ENCODE measurements at regions not wholly inside any gene's neighbourhood (a gene's known extent, or its start where the extent isn't known, plus 50 kb on each side); places are given as distances from the start of the nearest gene placed in this dataset.

GRCh38 chr4:159497936-159498335, 395.1 kb downstream of the RAPGEF2 start:
- Histone ChIP-seq H3K9me3 (ENCODE audit: low read depth, low read length) (no peaks in the 10 kb centered on the region), H3K4me1 (ENCODE audit: insufficient read depth, low read length) (no peaks in the 10 kb centered on the region), H3K4me2 (ENCODE audit: insufficient read depth, low read length) (no peak overlapping the region), H3K27ac (ENCODE audit: low read depth, low read length) (no peak overlapping the region), H4K20me1 (ENCODE audit: insufficient read depth, low read length) (no peaks in the 10 kb centered on the region), H2AFZ (ENCODE audit: low read length) (no peak overlapping the region), H3K36me3 (ENCODE audit: insufficient read depth, low read length) (no peaks in the 10 kb centered on the region), H3K79me2 (ENCODE audit: insufficient read depth, low read length) (no peaks in the 10 kb centered on the region), H3K4me3 (ENCODE audit: insufficient read depth, low read length) (no peak overlapping the region), H3K27me3 (ENCODE audit: insufficient read depth, low read length) (peaks cover 14% of the 10 kb centered on the region)
- no peak for DNase-seq (ENCODE audit: insufficient read length, low spot score, missing footprints)
- TF ChIP-seq, protein P1, sequence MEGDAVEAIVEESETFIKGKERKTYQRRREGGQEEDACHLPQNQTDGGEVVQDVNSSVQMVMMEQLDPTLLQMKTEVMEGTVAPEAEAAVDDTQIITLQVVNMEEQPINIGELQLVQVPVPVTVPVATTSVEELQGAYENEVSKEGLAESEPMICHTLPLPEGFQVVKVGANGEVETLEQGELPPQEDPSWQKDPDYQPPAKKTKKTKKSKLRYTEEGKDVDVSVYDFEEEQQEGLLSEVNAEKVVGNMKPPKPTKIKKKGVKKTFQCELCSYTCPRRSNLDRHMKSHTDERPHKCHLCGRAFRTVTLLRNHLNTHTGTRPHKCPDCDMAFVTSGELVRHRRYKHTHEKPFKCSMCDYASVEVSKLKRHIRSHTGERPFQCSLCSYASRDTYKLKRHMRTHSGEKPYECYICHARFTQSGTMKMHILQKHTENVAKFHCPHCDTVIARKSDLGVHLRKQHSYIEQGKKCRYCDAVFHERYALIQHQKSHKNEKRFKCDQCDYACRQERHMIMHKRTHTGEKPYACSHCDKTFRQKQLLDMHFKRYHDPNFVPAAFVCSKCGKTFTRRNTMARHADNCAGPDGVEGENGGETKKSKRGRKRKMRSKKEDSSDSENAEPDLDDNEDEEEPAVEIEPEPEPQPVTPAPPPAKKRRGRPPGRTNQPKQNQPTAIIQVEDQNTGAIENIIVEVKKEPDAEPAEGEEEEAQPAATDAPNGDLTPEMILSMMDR (IDR thresholded peaks at IDR 0.05; ENCODE audit: extremely low read depth, low read depth, low read length), result no peak

GRCh38 chr4:159498446-159499115, 395.7 kb downstream of the RAPGEF2 start:
- TF ChIP-seq, protein P1 (IDR thresholded peaks at IDR 0.05; ENCODE audit: extremely low read depth, low read depth, low read length), result no peak

DNA sequence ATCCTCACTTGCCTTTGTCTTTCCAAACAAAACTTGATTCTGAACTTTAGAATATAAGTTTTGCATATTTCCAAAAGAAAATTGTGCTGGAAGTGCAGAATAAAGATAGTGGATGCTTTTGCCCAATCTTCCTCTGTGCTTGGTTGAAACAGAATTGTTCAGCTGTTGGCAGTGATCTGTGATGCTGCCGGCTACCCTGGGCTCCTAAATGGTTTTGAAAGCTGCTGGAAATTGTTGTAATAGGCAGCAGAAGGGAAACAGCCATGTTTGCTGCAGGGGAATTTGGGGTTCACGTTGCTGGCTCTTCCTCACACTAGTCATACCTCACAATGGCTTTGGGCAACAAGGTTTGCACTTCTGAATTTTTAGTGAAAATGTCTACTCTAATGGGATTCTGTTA, 398.0 kb downstream of the RAPGEF2 start:
- TF ChIP-seq, protein P1 (IDR thresholded peaks at IDR 0.05; ENCODE audit: extremely low read depth, low read depth, low read length), result no peak
- H3K4me2 ChIP-seq (ENCODE audit: insufficient read depth, low read length), result no peak overlapping the region

More at GRCh38 chr4:159498446-159499115, 395.7 kb downstream of the RAPGEF2 start:
- Histone ChIP-seq H3K4me2 (ENCODE audit: insufficient read depth, low read length) (no peak overlapping the region), H3K79me2 (ENCODE audit: insufficient read depth, low read length) (no peaks in the 10 kb centered on the region), H3K4me1 (ENCODE audit: insufficient read depth, low read length) (no peaks in the 10 kb centered on the region), H3K4me3 (ENCODE audit: insufficient read depth, low read length) (no peak overlapping the region), H3K27ac (ENCODE audit: low read depth, low read length) (no peak overlapping the region), H3K9me3 (ENCODE audit: low read depth, low read length) (no peaks in the 10 kb centered on the region), H4K20me1 (ENCODE audit: insufficient read depth, low read length) (no peaks in the 10 kb centered on the region), H2AFZ (ENCODE audit: low read length) (no peak overlapping the region), H3K27me3 (ENCODE audit: insufficient read depth, low read length) (peaks cover 14% of the 10 kb centered on the region), H3K36me3 (ENCODE audit: insufficient read depth, low read length) (no peaks in the 10 kb centered on the region)
- DNase-seq (ENCODE audit: insufficient read length, low spot score, missing footprints), result no peak

GRCh38 chr4:159503236-159504008, 400.5 kb downstream of the RAPGEF2 start:
- Histone ChIP-seq H3K9me3 (ENCODE audit: low read depth, low read length) (no peaks in the 10 kb centered on the region), H3K27ac (ENCODE audit: low read depth, low read length) (no peak overlapping the region), H3K36me3 (ENCODE audit: insufficient read depth, low read length) (no peaks in the 10 kb centered on the region), H3K27me3 (ENCODE audit: insufficient read depth, low read length) (peaks cover 20% of the 10 kb centered on the region), H3K4me3 (ENCODE audit: insufficient read depth, low read length) (no peak overlapping the region), H2AFZ (ENCODE audit: low read length) (peak overlapping the region; percentile 31), H4K20me1 (ENCODE audit: insufficient read depth, low read length) (no peaks in the 10 kb centered on the region), H3K4me1 (ENCODE audit: insufficient read depth, low read length) (peaks cover 6% of the 10 kb centered on the region), H3K4me2 (ENCODE audit: insufficient read depth, low read length) (no peak overlapping the region), H3K79me2 (ENCODE audit: insufficient read depth, low read length) (no peaks in the 10 kb centered on the region)
- DNase-seq (ENCODE audit: insufficient read length, low spot score, missing footprints), result no peak
- TF ChIP-seq, protein P1 (IDR thresholded peaks at IDR 0.05; ENCODE audit: extremely low read depth, low read depth, low read length), result no peak

More for the DNA sequence above, 398.0 kb downstream of the RAPGEF2 start:
- Histone ChIP-seq H3K9me3 (ENCODE audit: low read depth, low read length) (no peaks in the 10 kb centered on the region), H3K27ac (ENCODE audit: low read depth, low read length) (no peak overlapping the region), H3K4me3 (ENCODE audit: insufficient read depth, low read length) (no peak overlapping the region), H3K79me2 (ENCODE audit: insufficient read depth, low read length) (no peaks in the 10 kb centered on the region), H3K4me1 (ENCODE audit: insufficient read depth, low read length) (peaks cover 6% of the 10 kb centered on the region), H3K27me3 (ENCODE audit: insufficient read depth, low read length) (peaks cover 16% of the 10 kb centered on the region), H2AFZ (ENCODE audit: low read length) (no peak overlapping the region), H3K36me3 (ENCODE audit: insufficient read depth, low read length) (no peaks in the 10 kb centered on the region), H4K20me1 (ENCODE audit: insufficient read depth, low read length) (no peaks in the 10 kb centered on the region)
- DNase-seq (ENCODE audit: insufficient read length, low spot score, missing footprints), result no peak
